ENCODE measurements at regions not wholly inside any gene's neighbourhood (a gene's known extent, or its start where the extent isn't known, plus 50 kb on each side); places are given as distances from the start of the nearest gene placed in this dataset.
"Not testable (repeated sequence)": the region's sequence is repeated elsewhere in the genome, so short reads cannot be mapped to it uniquely, and the experiment has no call there.

- Mint-ChIP-seq H3K27me3 (no peaks in the 10 kb centered on the region), H3K4me3 (no peak overlapping the region), H3K9me3 (no peaks in the 10 kb centered on the region), H3K36me3 (ENCODE audit: low read depth) (no peaks in the 10 kb centered on the region), H3K4me1 (ENCODE audit: low read depth) (no peaks in the 10 kb centered on the region), H3K27ac (no peak overlapping the region)
- no peak for DNase-seq
Measured at GRCh38 chr14:38710196-38710595, 392.8 kb downstream of the SEC23A start.

GRCh38 chr14:38705220-38705619 is 397.8 kb downstream of the SEC23A start:
- H3K4me3 Mint-ChIP-seq = no peak overlapping the region
- no peak overlapping the region for H3K27ac Mint-ChIP-seq
- H3K27me3 Mint-ChIP-seq = no peaks in the 10 kb centered on the region
- H3K36me3 Mint-ChIP-seq (ENCODE audit: low read depth) = no peaks in the 10 kb centered on the region
- H3K9me3 Mint-ChIP-seq = no peaks in the 10 kb centered on the region
- no peaks in the 10 kb centered on the region for H3K4me1 Mint-ChIP-seq (ENCODE audit: low read depth)
- DNase-seq = no peak

- Mint-ChIP-seq H3K4me3 (no peak overlapping the region), H3K27ac (no peak overlapping the region), H3K9me3 (no peaks in the 10 kb centered on the region), H3K36me3 (ENCODE audit: low read depth) (no peaks in the 10 kb centered on the region), H3K27me3 (no peaks in the 10 kb centered on the region), H3K4me1 (ENCODE audit: low read depth) (no peaks in the 10 kb centered on the region)
- DNase-seq = no peak
Measured at GRCh38 chr14:38704220-38704619, 398.8 kb downstream of the SEC23A start.

- H3K9me3 Mint-ChIP-seq = peaks cover 2% of the 10 kb centered on the region
- no peak overlapping the region for H3K4me3 Mint-ChIP-seq
- no peak overlapping the region for H3K27ac Mint-ChIP-seq
- no peaks in the 10 kb centered on the region for H3K4me1 Mint-ChIP-seq (ENCODE audit: low read depth)
- DNase-seq = no peak
- H3K36me3 Mint-ChIP-seq (ENCODE audit: low read depth) = no peaks in the 10 kb centered on the region
- no peaks in the 10 kb centered on the region for H3K27me3 Mint-ChIP-seq
Measured at GRCh38 chr14:38696925-38697324, 406.1 kb downstream of the SEC23A start.

- Mint-ChIP-seq H3K27ac (no peak overlapping the region), H3K36me3 (ENCODE audit: low read depth) (no peaks in the 10 kb centered on the region), H3K9me3 (peaks cover 2% of the 10 kb centered on the region), H3K27me3 (no peaks in the 10 kb centered on the region), H3K4me3 (no peak overlapping the region), H3K4me1 (ENCODE audit: low read depth) (no peaks in the 10 kb centered on the region)
- no peak for DNase-seq
Measured at GRCh38 chr14:38693423-38693822, 409.6 kb downstream of the SEC23A start.

- no peak for DNase-seq
- no peaks in the 10 kb centered on the region for H3K4me1 Mint-ChIP-seq (ENCODE audit: low read depth)
- no peaks in the 10 kb centered on the region for H3K27me3 Mint-ChIP-seq
- no peak overlapping the region for H3K4me3 Mint-ChIP-seq
- H3K27ac Mint-ChIP-seq = no peak overlapping the region
- H3K9me3 Mint-ChIP-seq = peaks cover 4% of the 10 kb centered on the region
- no peaks in the 10 kb centered on the region for H3K36me3 Mint-ChIP-seq (ENCODE audit: low read depth)
Measured at GRCh38 chr14:38669027-38669426, 413.1 kb upstream of the CLEC14A start.

- Mint-ChIP-seq H3K36me3 (ENCODE audit: low read depth) (no peaks in the 10 kb centered on the region), H3K4me1 (ENCODE audit: low read depth) (no peaks in the 10 kb centered on the region), H3K4me3 (no peak overlapping the region), H3K27me3 (no peaks in the 10 kb centered on the region), H3K9me3 (no peaks in the 10 kb centered on the region), H3K27ac (no peak overlapping the region)
- DNase-seq = no peak
Measured at GRCh38 chr14:38663382-38663781, 407.5 kb upstream of the CLEC14A start.

- Mint-ChIP-seq H3K27me3 (no peaks in the 10 kb centered on the region), H3K27ac (no peak overlapping the region), H3K4me3 (no peak overlapping the region), H3K36me3 (ENCODE audit: low read depth) (no peaks in the 10 kb centered on the region), H3K9me3 (no peaks in the 10 kb centered on the region), H3K4me1 (ENCODE audit: low read depth) (no peaks in the 10 kb centered on the region)
- no peak for DNase-seq
Measured at GRCh38 chr14:38662781-38663180, 406.9 kb upstream of the CLEC14A start.

- Mint-ChIP-seq H3K9me3 (peaks cover 4% of the 10 kb centered on the region), H3K4me1 (ENCODE audit: low read depth) (no peaks in the 10 kb centered on the region), H3K27me3 (no peaks in the 10 kb centered on the region), H3K36me3 (ENCODE audit: low read depth) (no peaks in the 10 kb centered on the region), H3K27ac (no peak overlapping the region), H3K4me3 (no peak overlapping the region)
- DNase-seq = no peak
Measured at GRCh38 chr14:38646391-38646790, 390.5 kb upstream of the CLEC14A start.

GRCh38 chr14:38634913-38635312 is 379.0 kb upstream of the CLEC14A start:
- not testable (repeated sequence) for DNase-seq; H3K9me3 Mint-ChIP-seq; H3K4me1 Mint-ChIP-seq (ENCODE audit: low read depth); H3K4me3 Mint-ChIP-seq; H3K27ac Mint-ChIP-seq; H3K36me3 Mint-ChIP-seq (ENCODE audit: low read depth); H3K27me3 Mint-ChIP-seq

- Mint-ChIP-seq H3K4me1 (ENCODE audit: low read depth) (no peaks in the 10 kb centered on the region), H3K27ac (no peak overlapping the region), H3K36me3 (ENCODE audit: low read depth) (no peaks in the 10 kb centered on the region), H3K4me3 (no peak overlapping the region), H3K9me3 (peaks cover 5% of the 10 kb centered on the region), H3K27me3 (no peaks in the 10 kb centered on the region)
- no peak for DNase-seq
Measured at GRCh38 chr14:38629412-38629811, 373.5 kb upstream of the CLEC14A start.

GRCh38 chr14:38627163-38627562 is 371.3 kb upstream of the CLEC14A start:
- Mint-ChIP-seq H3K4me3 (no peak overlapping the region), H3K27ac (no peak overlapping the region), H3K4me1 (ENCODE audit: low read depth) (no peaks in the 10 kb centered on the region), H3K9me3 (peaks cover 3% of the 10 kb centered on the region), H3K27me3 (peaks cover 3% of the 10 kb centered on the region), H3K36me3 (ENCODE audit: low read depth) (no peaks in the 10 kb centered on the region)
- DNase-seq = no peak

GRCh38 chr14:38623661-38624060 is 367.8 kb upstream of the CLEC14A start:
- Mint-ChIP-seq H3K36me3 (ENCODE audit: low read depth) (no peaks in the 10 kb centered on the region), H3K4me3 (no peak overlapping the region), H3K27me3 (peaks cover 3% of the 10 kb centered on the region), H3K27ac (no peak overlapping the region), H3K9me3 (peaks cover 3% of the 10 kb centered on the region), H3K4me1 (ENCODE audit: low read depth) (no peaks in the 10 kb centered on the region)
- no peak for DNase-seq

GRCh38 chr14:38618514-38618913 is 362.6 kb upstream of the CLEC14A start:
- no peak overlapping the region for H3K27ac Mint-ChIP-seq
- H3K4me1 Mint-ChIP-seq (ENCODE audit: low read depth) = no peaks in the 10 kb centered on the region
- DNase-seq = no peak
- no peaks in the 10 kb centered on the region for H3K36me3 Mint-ChIP-seq (ENCODE audit: low read depth)
- H3K27me3 Mint-ChIP-seq = peaks cover 3% of the 10 kb centered on the region
- peaks cover 3% of the 10 kb centered on the region for H3K9me3 Mint-ChIP-seq
- no peak overlapping the region for H3K4me3 Mint-ChIP-seq

- no peaks in the 10 kb centered on the region for H3K9me3 Mint-ChIP-seq
- H3K36me3 Mint-ChIP-seq (ENCODE audit: low read depth) = no peaks in the 10 kb centered on the region
- no peaks in the 10 kb centered on the region for H3K4me1 Mint-ChIP-seq (ENCODE audit: low read depth)
- no peaks in the 10 kb centered on the region for H3K27me3 Mint-ChIP-seq
- DNase-seq = no peak
- no peak overlapping the region for H3K27ac Mint-ChIP-seq
- no peak overlapping the region for H3K4me3 Mint-ChIP-seq
Measured at GRCh38 chr14:38616959-38617358, 361.1 kb upstream of the CLEC14A start.

- no peaks in the 10 kb centered on the region for H3K36me3 Mint-ChIP-seq (ENCODE audit: low read depth)
- H3K27me3 Mint-ChIP-seq = no peaks in the 10 kb centered on the region
- H3K9me3 Mint-ChIP-seq = peaks cover 4% of the 10 kb centered on the region
- no peak overlapping the region for H3K27ac Mint-ChIP-seq
- H3K4me3 Mint-ChIP-seq = no peak overlapping the region
- no peaks in the 10 kb centered on the region for H3K4me1 Mint-ChIP-seq (ENCODE audit: low read depth)
- no peak for DNase-seq
Measured at GRCh38 chr14:38611928-38612327, 356.0 kb upstream of the CLEC14A start.
